ENCODE measurements at regions not wholly inside any gene's neighbourhood (a gene's known extent, or its start where the extent isn't known, plus 50 kb on each side); places are given as distances from the start of the nearest gene placed in this dataset.

DNA sequence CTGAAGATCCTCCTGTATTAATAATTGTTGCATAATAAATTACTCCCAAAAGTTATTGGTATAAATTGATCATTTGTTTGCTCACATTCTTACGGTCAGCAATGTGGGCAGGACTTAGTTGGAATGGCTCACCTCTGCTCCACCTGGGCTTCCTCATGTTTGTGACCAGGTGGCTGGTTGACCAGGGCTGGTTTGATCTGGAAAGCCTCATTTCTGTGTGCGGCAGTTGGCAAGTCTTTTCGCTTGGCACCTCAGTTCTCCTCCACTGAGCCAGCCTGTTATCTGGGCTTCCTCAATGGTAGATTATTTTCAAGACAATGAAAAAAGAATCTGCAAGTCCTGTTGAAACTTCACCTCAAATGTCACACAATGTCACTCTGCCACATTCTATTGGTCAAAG, 301.1 kb downstream of the TBL1XR1 start:
- Histone ChIP-seq H2AFZ (ENCODE audit: low read depth, low read length) (no peak overlapping the region), H3K4me1 (replicated peaks in 1 of 2; ENCODE audit: control insufficient read depth in 2 of 2, insufficient read depth in 2 of 2, low read length in 2 of 2) (no peaks in the 10 kb centered on the region), H3K79me2 (ENCODE audit: control insufficient read depth, insufficient read depth, low read length) (no peaks in the 10 kb centered on the region), H3K9me3 (replicated peaks; ENCODE audit: control insufficient read depth, insufficient read depth, low read depth, low read length) (no peaks in the 10 kb centered on the region), H3K27ac (ENCODE audit: extremely low read depth, low read depth, low read length) (no peak overlapping the region), H3K4me2 (ENCODE audit: insufficient read depth, low read length) (no peak overlapping the region), H4K20me1 (replicated peaks; ENCODE audit: control insufficient read depth, insufficient read depth, low read length) (no peaks in the 10 kb centered on the region), H3K4me3 (no peak overlapping the region), H3K27me3 (ENCODE audit: control insufficient read depth in 2 of 2, insufficient read depth in 2 of 2, low read length in 2 of 2) (no peaks in the 10 kb centered on the region), H3K36me3 (ENCODE audit: control insufficient read depth, insufficient read depth, low read length) (no peaks in the 10 kb centered on the region), H3K9ac (ENCODE audit: insufficient read depth in 1 of 2, low read depth in 2 of 2, low read length in 2 of 2) (no peak overlapping the region), H3K9me1 (ENCODE audit: control insufficient read depth, insufficient read depth, low read length) (no peaks in the 10 kb centered on the region)
- ATAC-seq (no peak), FAIRE-seq (no peak), DNase-seq (ENCODE audit: extremely low read depth in 1 of 4, low spot score in 3 of 4) (no peak)
- in situ Hi-C loops (cut with MboI) (no loop called here), intact Hi-C loops (cut with micrococcal nuclease) (no loop called here)
- POLR2A ChIA-PET, result no interaction called here
- CTCF ChIA-PET (ENCODE audit: low intra/inter-chr PET ratio), result no interaction called here
- BruUV-seq (replicated peaks), result no TSS peak
- WGBS (ENCODE audit: insufficient coverage, low coverage, missing lambda C conversion rate), result 2% methylated on average over 3 of the region's 3 CpGs
- TF ChIP-seq HEY1 (CRISPR knock-in tag; IDR thresholded peaks at IDR 0.05; ENCODE audit: borderline replicate concordance) (no peak), DIDO1 (tag; IDR thresholded peaks at IDR 0.05; ENCODE audit: low read depth) (no peak), MTA1 (IDR thresholded peaks at IDR 0.05; ENCODE audit: borderline replicate concordance) (no peak), MBD2 (IDR thresholded peaks at IDR 0.05; ENCODE audit: borderline replicate concordance, low read depth) (no peak), NCOR1 (IDR thresholded peaks at IDR 0.05) (no peak), CBX2 (IDR thresholded peaks at IDR 0.05; ENCODE audit: insufficient read depth, low read length, poor library complexity, severe bottlenecking) (no peak), BACH1 (tag; IDR thresholded peaks at IDR 0.05) (no peak), SP2 (IDR thresholded peaks at IDR 0.05; ENCODE audit: extremely low read depth, low read depth, low read length, poor library complexity, severe bottlenecking) (no peak), PTRF (tag; IDR thresholded peaks at IDR 0.05) (no peak), ZNF197 (CRISPR knock-in tag; IDR thresholded peaks at IDR 0.05; ENCODE audit: low read depth) (no peak)
- TF ChIP-seq, protein P1, sequence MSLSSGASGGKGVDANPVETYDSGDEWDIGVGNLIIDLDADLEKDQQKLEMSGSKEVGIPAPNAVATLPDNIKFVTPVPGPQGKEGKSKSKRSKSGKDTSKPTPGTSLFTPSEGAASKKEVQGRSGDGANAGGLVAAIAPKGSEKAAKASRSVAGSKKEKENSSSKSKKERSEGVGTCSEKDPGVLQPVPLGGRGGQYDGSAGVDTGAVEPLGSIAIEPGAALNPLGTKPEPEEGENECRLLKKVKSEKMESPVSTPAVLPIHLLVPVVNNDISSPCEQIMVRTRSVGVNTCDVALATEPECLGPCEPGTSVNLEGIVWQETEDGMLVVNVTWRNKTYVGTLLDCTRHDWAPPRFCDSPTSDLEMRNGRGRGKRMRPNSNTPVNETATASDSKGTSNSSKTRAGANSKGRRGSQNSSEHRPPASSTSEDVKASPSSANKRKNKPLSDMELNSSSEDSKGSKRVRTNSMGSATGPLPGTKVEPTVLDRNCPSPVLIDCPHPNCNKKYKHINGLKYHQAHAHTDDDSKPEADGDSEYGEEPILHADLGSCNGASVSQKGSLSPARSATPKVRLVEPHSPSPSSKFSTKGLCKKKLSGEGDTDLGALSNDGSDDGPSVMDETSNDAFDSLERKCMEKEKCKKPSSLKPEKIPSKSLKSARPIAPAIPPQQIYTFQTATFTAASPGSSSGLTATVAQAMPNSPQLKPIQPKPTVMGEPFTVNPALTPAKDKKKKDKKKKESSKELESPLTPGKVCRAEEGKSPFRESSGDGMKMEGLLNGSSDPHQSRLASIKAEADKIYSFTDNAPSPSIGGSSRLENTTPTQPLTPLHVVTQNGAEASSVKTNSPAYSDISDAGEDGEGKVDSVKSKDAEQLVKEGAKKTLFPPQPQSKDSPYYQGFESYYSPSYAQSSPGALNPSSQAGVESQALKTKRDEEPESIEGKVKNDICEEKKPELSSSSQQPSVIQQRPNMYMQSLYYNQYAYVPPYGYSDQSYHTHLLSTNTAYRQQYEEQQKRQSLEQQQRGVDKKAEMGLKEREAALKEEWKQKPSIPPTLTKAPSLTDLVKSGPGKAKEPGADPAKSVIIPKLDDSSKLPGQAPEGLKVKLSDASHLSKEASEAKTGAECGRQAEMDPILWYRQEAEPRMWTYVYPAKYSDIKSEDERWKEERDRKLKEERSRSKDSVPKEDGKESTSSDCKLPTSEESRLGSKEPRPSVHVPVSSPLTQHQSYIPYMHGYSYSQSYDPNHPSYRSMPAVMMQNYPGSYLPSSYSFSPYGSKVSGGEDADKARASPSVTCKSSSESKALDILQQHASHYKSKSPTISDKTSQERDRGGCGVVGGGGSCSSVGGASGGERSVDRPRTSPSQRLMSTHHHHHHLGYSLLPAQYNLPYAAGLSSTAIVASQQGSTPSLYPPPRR (CRISPR knock-in tag; IDR thresholded peaks at IDR 0.05; ENCODE audit: borderline replicate concordance), result no peak

Data from K562 (cell line).